Calu3 (cell line): ENCODE measurements at regions not wholly inside any gene's neighbourhood (a gene's known extent, or its start where the extent isn't known, plus 50 kb on each side); places are given as distances from the start of the nearest gene placed in this dataset.

Source experiments
- BruUV-seq: library from RNA; stranded (reverse); fragments of 400-500 nt; replicated peaks from 2 replicates; lab custom pipeline; 2021; lab: Mats Ljungman, UMichigan
- CTCF ChIA-PET: fragments of 300-600 bp; sonication (Branson Sonifier 250); formaldehyde crosslinking; loops from one replicate; lab custom pipeline; 2022; ENCODE audit warnings: antibody characterized with exemption; lab: Charles Lee
- DNase-seq: peaks from one replicate; pipeline ENCODE4 v3.0.0; 2022
- H3K27ac Mint-ChIP-seq: one replicate; pipeline ENCODE4 v1.8.0; 2022; ENCODE audit warnings: mixed read lengths; ENCODE audit not compliant: unreplicated experiment
- H3K27me3 Mint-ChIP-seq: one replicate; pipeline ENCODE4 v1.8.0; 2022; ENCODE audit warnings: mixed read lengths; ENCODE audit not compliant: unreplicated experiment
- H3K36me3 Mint-ChIP-seq: one replicate; pipeline ENCODE4 v1.8.0; 2022; ENCODE audit warnings: mild to moderate bottlenecking, moderate library complexity, mixed read lengths; ENCODE audit not compliant: insufficient read depth, unreplicated experiment
- H3K4me1 Mint-ChIP-seq: one replicate; pipeline ENCODE4 v1.8.0; 2022; ENCODE audit warnings: mild to moderate bottlenecking, low read depth, mixed read lengths; ENCODE audit not compliant: unreplicated experiment
- H3K4me3 Mint-ChIP-seq: one replicate; pipeline ENCODE4 v1.8.0; 2022; ENCODE audit warnings: mild to moderate bottlenecking, low read depth, moderate library complexity, mixed read lengths; ENCODE audit not compliant: unreplicated experiment
- H3K9me3 Mint-ChIP-seq: one replicate; pipeline ENCODE4 v1.8.0; 2022; ENCODE audit warnings: low read depth, mixed read lengths; ENCODE audit not compliant: unreplicated experiment
- intact Hi-C: fragments of 100-400 bp; cut with micrococcal nuclease; formaldehyde crosslinking; loops from one replicate; pipeline ENCODE4 v1.10.0; 2022; ENCODE audit not compliant: unreplicated experiment
- TF ChIP-seq, protein P1 (sequence below): fragments of 200-600 bp; IDR thresholded peaks from one replicate; pipeline ENCODE4 v1.8.0; 2022; ENCODE audit warnings: antibody characterized with exemption; ENCODE audit not compliant: unreplicated experiment

DNA sequence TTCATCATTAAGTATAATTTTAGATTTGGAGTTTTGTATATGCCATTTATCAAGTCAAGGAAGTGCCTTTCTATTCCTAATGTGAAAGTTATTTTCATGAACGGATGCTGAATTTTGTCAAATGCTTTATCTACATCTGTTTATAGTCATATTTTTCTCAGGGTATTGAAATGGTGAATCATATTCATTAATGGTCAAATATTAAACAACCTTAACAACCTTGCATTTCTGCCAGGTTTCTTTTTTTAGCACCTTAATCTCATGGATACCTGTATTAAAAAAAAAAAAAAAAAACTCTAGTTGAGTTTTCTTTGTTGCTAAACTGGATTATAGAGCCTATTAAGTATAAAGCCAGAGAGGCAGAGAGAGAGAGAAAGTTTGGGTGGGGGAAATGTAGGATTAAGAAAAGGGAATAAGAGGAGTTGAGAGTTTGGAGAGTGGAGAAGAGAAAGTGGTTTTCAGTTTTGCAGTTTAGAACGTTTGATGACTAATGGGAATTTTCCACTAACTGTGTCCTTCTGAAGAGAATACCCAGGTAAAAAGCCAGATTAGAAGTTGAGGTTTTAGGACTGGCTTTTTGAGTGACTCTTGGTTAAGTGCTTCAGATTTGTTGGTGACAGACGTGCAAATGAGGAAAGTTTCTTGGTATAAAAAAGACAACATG lies 305.0 kb downstream of the HLX start:
- H3K4me1 Mint-ChIP-seq, result peaks cover 18% of the 10 kb centered on the region
- peaks cover 5% of the 10 kb centered on the region for H3K36me3 Mint-ChIP-seq
- no peaks in the 10 kb centered on the region for H3K27me3 Mint-ChIP-seq
- H3K27ac Mint-ChIP-seq, result peak overlapping the region; percentile 80
- H3K9me3 Mint-ChIP-seq, result no peaks in the 10 kb centered on the region
- H3K4me3 Mint-ChIP-seq, result peak overlapping the region; percentile 46
- intact Hi-C loops, result no loop called here
- CTCF ChIA-PET, result no interaction called here
- BruUV-seq, result no TSS peak
- TF ChIP-seq, protein P1, sequence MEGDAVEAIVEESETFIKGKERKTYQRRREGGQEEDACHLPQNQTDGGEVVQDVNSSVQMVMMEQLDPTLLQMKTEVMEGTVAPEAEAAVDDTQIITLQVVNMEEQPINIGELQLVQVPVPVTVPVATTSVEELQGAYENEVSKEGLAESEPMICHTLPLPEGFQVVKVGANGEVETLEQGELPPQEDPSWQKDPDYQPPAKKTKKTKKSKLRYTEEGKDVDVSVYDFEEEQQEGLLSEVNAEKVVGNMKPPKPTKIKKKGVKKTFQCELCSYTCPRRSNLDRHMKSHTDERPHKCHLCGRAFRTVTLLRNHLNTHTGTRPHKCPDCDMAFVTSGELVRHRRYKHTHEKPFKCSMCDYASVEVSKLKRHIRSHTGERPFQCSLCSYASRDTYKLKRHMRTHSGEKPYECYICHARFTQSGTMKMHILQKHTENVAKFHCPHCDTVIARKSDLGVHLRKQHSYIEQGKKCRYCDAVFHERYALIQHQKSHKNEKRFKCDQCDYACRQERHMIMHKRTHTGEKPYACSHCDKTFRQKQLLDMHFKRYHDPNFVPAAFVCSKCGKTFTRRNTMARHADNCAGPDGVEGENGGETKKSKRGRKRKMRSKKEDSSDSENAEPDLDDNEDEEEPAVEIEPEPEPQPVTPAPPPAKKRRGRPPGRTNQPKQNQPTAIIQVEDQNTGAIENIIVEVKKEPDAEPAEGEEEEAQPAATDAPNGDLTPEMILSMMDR, result no peak
- no peak for DNase-seq

DNA sequence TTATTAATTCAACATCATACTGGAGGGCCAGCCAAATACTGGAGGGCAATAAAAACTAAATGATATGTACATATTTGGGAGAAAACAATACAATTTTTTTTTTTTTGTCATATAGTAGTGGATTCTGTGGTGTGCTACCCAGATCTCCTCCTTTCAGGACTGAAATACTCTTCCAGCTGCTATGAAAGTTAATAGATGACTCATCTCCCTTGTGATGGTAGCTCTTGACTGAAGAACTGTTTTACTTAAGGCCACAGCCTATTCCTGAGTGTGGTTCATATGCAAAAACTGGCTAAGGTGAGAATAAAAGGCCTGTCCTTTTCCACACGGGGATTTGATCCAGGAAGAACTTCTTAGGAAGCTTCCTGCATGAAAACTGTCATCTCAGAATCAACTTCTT lies 307.9 kb downstream of the HLX start:
- intact Hi-C loops, result no loop called here
- CTCF ChIA-PET, result no interaction called here
- H3K36me3 Mint-ChIP-seq, result peaks cover 5% of the 10 kb centered on the region

DNA sequence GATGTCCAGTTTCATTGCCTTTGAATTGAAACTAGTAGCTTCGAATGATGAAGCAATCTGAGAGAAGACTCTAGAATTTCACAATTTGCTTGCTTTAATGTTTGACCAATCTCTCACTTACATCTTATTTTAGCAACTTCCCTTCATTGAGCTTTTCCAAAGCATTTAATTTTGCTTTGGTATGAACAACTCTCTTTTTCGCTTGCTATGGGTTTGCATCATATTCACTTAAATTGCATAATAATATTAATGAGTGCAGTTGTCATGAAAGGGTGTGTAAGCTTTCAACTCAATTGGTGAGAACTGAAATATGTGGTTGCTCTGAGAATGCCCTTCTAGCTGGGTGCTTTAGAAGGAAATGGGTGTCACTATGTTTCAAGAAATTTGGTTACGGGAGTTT lies 309.2 kb downstream of the HLX start:
- Mint-ChIP-seq H3K36me3 (peaks cover 5% of the 10 kb centered on the region), H3K4me3 (no peak overlapping the region), H3K27me3 (no peaks in the 10 kb centered on the region), H3K27ac (no peak overlapping the region), H3K9me3 (no peaks in the 10 kb centered on the region), H3K4me1 (peaks cover 18% of the 10 kb centered on the region)
- intact Hi-C loops, result no loop called here
- TF ChIP-seq, protein P1, result no peak
- BruUV-seq, result no TSS peak
- CTCF ChIA-PET, result no interaction called here
- DNase-seq, result no peak

More for the DNA sequence above, 307.9 kb downstream of the HLX start:
- BruUV-seq, result no TSS peak
- H3K4me1 Mint-ChIP-seq, result peaks cover 18% of the 10 kb centered on the region
- no peak for DNase-seq
- TF ChIP-seq, protein P1, result no peak
- H3K27me3 Mint-ChIP-seq, result no peaks in the 10 kb centered on the region
- H3K27ac Mint-ChIP-seq, result no peak overlapping the region
- no peaks in the 10 kb centered on the region for H3K9me3 Mint-ChIP-seq
- no peak overlapping the region for H3K4me3 Mint-ChIP-seq

DNA sequence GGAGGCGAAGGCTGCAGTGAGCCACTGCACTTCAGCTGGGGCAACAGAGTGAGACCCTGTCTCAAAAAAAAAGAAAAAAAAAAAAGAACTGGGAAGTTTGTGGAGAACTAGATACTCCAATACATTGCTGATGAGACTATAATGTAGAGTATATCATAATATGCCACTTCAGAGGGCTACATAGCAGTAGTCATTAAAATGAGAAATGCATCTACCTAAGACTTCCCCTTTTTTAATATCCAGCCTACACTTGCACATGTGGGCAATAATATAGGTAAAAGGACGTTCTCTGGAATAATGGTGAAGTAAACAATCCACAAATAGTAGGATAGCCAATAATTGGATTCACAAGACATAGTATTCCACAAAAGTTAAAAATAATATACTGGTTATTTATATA lies 311.0 kb downstream of the HLX start:
- TF ChIP-seq, protein P1, result no peak
- Mint-ChIP-seq H3K4me1 (peaks cover 4% of the 10 kb centered on the region), H3K9me3 (no peaks in the 10 kb centered on the region), H3K27me3 (no peaks in the 10 kb centered on the region), H3K4me3 (no peak overlapping the region), H3K36me3 (no peaks in the 10 kb centered on the region), H3K27ac (no peak overlapping the region)
- intact Hi-C loops, result no loop called here
- CTCF ChIA-PET, result no interaction called here
- no peak for DNase-seq
- BruUV-seq, result no TSS peak
